GM19240 (cell line): ENCODE measurements at regions not wholly inside any gene's neighbourhood (a gene's known extent, or its start where the extent isn't known, plus 50 kb on each side); places are given as distances from the start of the nearest gene placed in this dataset.
"Not testable (repeated sequence)": the region's sequence is repeated elsewhere in the genome, so short reads cannot be mapped to it uniquely, and the experiment has no call there.

Experiments
- DNase-seq: peaks from one replicate; pipeline ENCODE4 v3.0.0; 2011; ENCODE audit warnings: low spot score; ENCODE audit not compliant: insufficient read length

- DNase-seq: no peak
These were observed 173.4 kb downstream of the NDUFS4 start for GRCh38 chr5:53733853-53734252.

DNA sequence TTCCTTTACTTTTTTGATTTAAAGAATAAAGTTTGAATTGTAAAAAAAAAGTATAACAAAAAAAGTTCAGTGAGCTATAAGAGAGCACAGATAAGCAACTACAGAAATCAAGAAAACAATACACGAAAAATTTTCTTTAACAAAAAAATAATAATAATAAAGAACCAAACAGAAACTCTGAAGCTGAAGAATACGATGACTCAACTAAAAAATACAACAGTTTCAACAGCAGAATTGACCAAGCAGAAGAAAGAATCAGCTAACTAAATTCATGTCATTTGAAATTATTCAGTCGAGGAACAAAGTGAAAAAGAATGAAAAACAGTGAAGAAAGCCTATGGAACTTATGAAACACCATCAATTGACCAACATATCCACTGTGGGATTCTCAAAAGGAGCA, 177.7 kb downstream of the NDUFS4 start:
- DNase-seq: no peak

GRCh38 chr5:53739111-53739510, 178.7 kb downstream of the NDUFS4 start:
- no peak for DNase-seq

GRCh38 chr5:53749621-53750020, 189.2 kb downstream of the NDUFS4 start:
- no peak for DNase-seq

- not testable (repeated sequence) for DNase-seq
These were observed 191.8 kb downstream of the NDUFS4 start for GRCh38 chr5:53752282-53752681.

GRCh38 chr5:53766673-53767072, 206.2 kb downstream of the NDUFS4 start:
- DNase-seq: no peak

- no peak for DNase-seq
These were observed 217.6 kb downstream of the NDUFS4 start for GRCh38 chr5:53777864-53778618.

DNA sequence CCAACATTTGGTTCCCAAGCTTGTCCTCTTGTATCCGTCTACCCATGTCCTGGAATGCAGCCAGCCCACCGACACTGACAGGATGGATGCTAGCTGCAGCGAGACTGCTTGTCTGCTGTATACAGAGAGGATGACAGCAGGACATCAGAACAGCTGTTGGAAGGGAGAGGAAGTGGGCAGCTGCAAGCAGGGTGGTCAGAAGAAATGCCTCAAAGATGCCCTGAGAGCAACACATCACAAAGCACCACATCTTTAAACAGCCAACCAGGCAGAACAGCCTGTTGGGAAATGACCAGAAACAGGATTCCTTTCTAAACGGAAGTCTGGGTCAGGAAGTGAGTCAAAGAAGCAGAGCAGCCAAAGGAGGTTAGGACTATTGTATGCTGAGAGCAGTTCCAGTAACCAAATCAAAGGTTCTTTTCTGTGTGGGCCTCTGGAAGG, 219.1 kb downstream of the NDUFS4 start:
- no peak for DNase-seq

GRCh38 chr5:53782620-53783019, 222.2 kb downstream of the NDUFS4 start:
- DNase-seq: no peak

- no peak for DNase-seq
These were observed 223.3 kb downstream of the NDUFS4 start for GRCh38 chr5:53783624-53784228.

DNA sequence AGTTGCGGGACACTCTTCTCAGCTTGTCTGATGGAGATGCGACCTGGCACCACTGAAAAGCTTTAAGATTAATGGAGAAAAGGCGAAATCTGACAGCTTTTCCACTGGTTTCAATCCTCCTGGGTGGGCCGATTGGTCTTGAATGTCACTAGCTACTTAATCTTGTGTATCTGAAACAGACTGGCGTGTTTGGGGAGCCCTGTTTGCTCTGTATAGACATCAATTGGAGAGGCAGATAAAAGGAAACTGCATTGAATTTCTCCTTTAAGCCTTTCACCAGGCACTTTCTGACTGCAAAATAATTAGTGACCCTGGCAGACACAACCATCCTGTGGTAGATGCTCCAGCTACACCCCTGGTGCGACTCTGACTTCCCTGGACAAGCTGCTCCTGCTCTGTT, 224.2 kb downstream of the NDUFS4 start:
- no peak for DNase-seq

- no peak for DNase-seq
These were observed 225.5 kb downstream of the NDUFS4 start for GRCh38 chr5:53785924-53786323.

- no peak for DNase-seq
These were observed 229.6 kb downstream of the NDUFS4 start for GRCh38 chr5:53790026-53790425.

- no peak for DNase-seq
These were observed 231.9 kb downstream of the NDUFS4 start for GRCh38 chr5:53792338-53792737.

DNA sequence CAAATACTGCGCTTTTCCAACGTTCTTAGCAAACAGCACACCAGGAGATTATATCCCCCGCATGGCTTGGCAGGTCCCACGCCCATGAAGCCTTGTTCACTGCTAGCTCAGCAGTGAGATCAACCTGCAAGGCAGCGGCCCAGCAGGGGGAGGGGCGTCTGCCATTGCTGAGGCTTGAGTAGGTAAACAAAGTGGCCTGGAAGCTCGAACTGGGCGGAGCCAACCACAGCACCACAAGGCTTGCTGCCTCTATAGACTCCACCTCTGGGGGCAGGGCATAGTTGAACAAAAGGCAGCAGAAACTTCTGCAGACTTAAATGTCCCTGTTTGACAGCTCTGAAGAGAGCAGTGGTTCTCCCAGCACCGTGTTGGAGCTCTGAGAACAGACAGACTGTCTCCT, 239.2 kb downstream of the NDUFS4 start:
- DNase-seq: not testable (repeated sequence)

DNA sequence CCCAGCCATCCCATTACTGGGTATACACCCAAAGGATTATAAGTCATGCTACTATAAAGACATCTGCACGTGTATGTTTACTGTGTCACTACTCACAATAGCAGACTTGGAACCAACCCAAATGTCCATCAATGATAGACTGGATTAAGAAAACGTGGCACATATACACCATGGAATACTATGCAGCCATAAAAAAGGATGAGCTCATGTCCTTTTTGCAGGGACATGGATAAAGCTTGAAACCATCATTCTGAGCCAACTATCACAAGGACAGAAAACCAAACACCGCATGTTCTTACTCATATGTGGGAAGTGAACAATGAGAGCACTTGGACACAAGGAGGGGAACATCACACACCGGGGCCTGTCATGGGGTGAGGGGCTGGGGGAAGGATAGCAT, 248.0 kb downstream of the NDUFS4 start:
- not testable (repeated sequence) for DNase-seq

- DNase-seq: no peak
These were observed 254.4 kb downstream of the NDUFS4 start for GRCh38 chr5:53814819-53815218.

- no peak for DNase-seq
These were observed 255.0 kb downstream of the NDUFS4 start for GRCh38 chr5:53815471-53815870.

DNA sequence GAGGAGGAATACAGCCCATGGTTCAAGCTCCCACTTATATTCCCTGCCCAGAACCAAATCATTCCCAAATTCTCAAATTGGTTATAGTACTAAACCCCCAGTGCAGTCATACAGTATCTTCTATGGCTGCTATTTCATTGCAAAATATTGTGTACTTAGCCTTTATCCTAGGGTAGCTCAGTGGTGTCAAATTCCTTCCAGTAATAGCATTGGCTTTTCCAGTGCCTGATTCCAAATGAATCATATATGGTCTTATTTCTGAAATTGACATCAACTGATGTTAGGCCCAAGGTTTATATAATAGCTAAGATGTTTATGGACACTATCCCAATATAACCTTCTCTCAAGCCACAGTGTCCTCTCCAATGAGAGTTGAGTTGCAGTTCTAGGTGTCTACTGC, 256.7 kb downstream of the NDUFS4 start:
- DNase-seq: no peak

GRCh38 chr5:53819482-53819881, 259.0 kb downstream of the NDUFS4 start:
- no peak for DNase-seq

DNA sequence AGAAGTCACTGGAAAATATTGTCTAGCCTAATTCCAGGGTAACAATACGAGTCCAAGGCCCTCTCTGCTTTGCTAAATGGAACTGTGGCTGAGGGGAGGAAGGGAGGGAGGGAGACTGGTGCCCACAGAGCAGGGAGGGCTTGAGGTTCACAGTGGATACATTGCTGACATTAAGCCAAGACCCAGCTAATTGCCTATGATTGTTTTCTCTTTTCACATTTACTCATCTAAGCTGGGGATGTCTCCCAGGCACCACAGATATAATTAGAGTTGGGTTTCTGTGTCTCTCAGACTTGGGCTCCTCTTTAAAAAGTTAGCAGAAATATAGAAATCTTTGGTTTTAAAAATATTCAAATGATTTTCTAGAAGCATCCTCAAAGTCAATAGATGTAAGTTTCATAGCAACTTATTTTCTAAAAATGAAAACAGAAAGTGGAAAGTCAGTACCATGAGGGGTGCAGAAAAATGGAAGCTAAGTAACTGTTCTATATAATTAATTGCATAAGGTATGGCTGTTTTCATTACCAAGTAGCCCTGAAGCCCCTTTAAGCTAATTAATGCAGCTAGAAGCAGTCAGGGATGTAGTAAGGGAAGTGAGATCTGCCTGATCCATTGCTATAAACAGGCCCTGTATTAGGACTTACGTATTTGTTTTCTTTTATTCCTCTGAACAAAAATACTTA, 259.8 kb downstream of the NDUFS4 start:
- no peak for DNase-seq

- peak; percentile 30 for DNase-seq
These were observed 260.3 kb downstream of the NDUFS4 start for GRCh38 chr5:53820802-53821171.

DNA sequence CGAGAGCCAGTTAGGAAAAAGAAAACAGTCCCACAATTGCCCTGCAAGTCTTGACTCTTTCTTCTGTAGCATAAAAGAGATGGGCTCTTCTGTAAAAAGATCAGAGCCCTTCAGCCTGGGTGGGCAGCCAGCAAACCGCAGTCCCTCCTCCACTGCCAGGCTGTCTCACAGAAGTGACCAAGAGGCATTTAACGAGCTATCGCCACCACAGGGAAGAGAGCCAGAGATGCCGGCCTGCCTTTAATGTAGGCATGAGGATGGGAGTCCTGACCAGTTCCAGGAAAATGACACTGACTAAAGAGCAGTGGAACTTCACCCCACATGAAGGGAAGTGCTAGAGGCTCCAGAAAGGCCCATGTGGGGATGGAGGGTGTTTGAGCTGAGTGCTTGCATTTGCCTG, 264.6 kb downstream of the NDUFS4 start:
- DNase-seq: no peak
